ENCODE measurements at regions not wholly inside any gene's neighbourhood (a gene's known extent, or its start where the extent isn't known, plus 50 kb on each side); places are given as distances from the start of the nearest gene placed in this dataset.

DNA sequence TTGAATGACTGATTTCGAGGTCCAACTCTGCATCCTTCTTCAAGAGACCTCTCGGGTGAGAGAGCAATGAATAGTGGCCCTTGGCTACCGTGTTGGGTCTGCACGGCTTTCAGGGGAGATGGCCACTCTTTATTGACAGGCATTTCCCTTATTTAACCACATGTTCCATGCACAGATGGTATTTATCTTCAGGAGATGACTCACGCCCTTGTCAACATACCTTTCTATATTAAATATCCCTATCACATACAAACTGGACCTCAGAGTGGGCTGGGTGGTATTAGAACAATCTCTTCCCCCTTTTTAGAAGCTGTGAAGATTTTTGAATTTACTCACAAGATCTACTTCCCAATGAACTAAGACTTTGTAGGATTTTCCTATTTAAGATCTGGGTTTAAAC, 109.6 kb upstream of the CDC42EP3 start:
- H3K4me1 Mint-ChIP-seq (ENCODE audit: low read depth in 2 of 2): no peaks in the 10 kb centered on the region
- DNase-seq (ENCODE audit: low spot score): no peak
- H3K4me3 Mint-ChIP-seq: no peak overlapping the region
- H3K27ac Mint-ChIP-seq: no peak overlapping the region
- no peak for ATAC-seq
- H3K27me3 Mint-ChIP-seq: no peaks in the 10 kb centered on the region
- no peaks in the 10 kb centered on the region for H3K36me3 Mint-ChIP-seq
- H3K9me3 Mint-ChIP-seq: no peaks in the 10 kb centered on the region

DNA sequence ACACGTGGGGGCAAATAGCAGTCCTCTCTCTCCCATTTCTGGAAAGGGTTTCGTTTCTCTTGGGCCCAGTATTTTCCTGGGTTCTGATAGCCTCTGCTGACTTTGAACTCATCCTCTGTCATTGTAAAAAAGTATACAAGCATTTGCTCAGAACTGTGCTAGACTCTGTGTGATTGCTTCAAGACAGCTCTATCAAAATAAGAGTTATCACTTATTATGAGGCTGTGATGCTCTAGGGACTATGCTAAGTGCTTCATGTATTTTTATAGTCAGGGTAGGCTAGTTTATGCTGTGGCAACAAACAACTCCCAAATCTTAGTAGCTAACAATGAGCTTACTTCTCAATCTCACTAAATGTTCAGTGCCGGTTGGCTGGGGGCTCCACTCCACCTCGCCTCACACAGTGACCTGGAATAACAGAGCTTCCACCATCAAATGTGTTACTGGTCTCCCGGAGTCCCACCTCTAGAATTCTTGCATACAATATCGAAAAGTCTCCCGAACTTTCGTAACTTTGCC, 110.8 kb upstream of the CDC42EP3 start:
- H3K36me3 Mint-ChIP-seq: peaks cover 3% of the 10 kb centered on the region
- peaks cover 3% of the 10 kb centered on the region for H3K9me3 Mint-ChIP-seq

GRCh38 chr2:37782721-37783371, 111.4 kb upstream of the CDC42EP3 start:
- Mint-ChIP-seq H3K9me3 (peaks cover 6% of the 10 kb centered on the region), H3K4me1 (ENCODE audit: low read depth in 2 of 2) (no peaks in the 10 kb centered on the region), H3K36me3 (peaks cover 9% of the 10 kb centered on the region), H3K4me3 (no peak overlapping the region), H3K27me3 (no peaks in the 10 kb centered on the region), H3K27ac (no peak overlapping the region)
- no peak for DNase-seq (ENCODE audit: low spot score)
- no peak for ATAC-seq

More for the DNA sequence above, 110.8 kb upstream of the CDC42EP3 start:
- no peaks in the 10 kb centered on the region for H3K27me3 Mint-ChIP-seq
- DNase-seq (ENCODE audit: low spot score) (no peak), ATAC-seq (no peak)
- no peak overlapping the region for H3K27ac Mint-ChIP-seq
- no peak overlapping the region for H3K4me3 Mint-ChIP-seq
- no peaks in the 10 kb centered on the region for H3K4me1 Mint-ChIP-seq (ENCODE audit: low read depth in 2 of 2)

DNA sequence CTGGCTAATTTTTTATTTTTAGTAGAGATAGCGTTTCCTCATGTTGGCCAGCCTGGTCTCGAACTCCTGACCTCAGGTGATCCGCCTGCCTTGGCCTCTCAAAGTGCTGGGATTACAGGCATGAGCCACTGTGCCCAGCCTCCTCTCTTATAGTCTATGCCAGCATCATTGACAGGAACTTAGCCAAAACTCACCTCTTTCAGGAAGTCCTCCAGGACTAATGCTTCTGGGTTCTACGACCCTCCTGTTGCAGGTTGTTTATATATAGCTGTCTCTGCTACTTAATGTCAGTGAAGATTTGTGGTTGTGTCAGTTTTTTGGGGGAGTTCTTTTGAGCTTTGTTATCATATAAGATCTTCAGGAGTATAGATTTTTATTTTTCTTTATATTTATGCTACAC, 112.1 kb upstream of the CDC42EP3 start:
- H3K27me3 Mint-ChIP-seq: no peaks in the 10 kb centered on the region
- peaks cover 16% of the 10 kb centered on the region for H3K36me3 Mint-ChIP-seq
- ATAC-seq (no peak), DNase-seq (ENCODE audit: low spot score) (no peak)
- no peak overlapping the region for H3K27ac Mint-ChIP-seq
- H3K9me3 Mint-ChIP-seq: peaks cover 6% of the 10 kb centered on the region
- no peak overlapping the region for H3K4me3 Mint-ChIP-seq
- H3K4me1 Mint-ChIP-seq (ENCODE audit: low read depth in 2 of 2): no peaks in the 10 kb centered on the region

DNA sequence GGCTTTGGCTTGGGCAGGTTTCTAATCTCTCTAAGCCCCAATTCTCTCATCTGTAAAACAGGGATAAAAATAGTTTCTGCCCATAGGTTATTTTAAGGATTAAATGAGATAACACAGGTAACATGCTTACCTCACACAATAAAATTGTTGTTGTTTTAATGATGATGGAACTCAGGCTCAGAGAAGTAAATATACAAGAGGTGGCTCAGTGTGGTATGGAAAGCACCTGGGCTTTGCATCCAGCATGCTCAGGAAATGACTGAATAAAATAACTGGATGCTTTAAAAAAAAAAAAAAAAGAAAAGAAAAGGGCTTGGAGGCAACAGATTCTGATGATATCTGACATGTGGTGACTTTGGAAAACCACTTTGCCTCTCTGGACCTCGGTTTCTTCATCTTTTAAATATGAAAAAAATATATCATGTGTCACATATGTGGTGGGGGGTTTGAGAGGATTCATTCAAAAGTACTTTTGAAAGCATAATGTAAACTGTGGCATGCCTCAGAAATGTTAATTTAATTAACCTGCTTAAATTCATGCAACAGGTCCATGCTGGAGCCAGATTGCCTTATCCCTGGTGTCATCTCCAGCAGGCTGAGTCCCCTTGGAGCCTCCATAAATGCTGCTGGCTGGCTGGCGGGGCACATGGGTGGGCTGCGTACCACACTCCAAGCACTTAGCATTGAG, 112.8 kb upstream of the CDC42EP3 start:
- Mint-ChIP-seq H3K9me3 (peaks cover 8% of the 10 kb centered on the region), H3K27ac (no peak overlapping the region), H3K36me3 (peaks cover 23% of the 10 kb centered on the region), H3K4me3 (no peak overlapping the region), H3K27me3 (no peaks in the 10 kb centered on the region), H3K4me1 (ENCODE audit: low read depth in 2 of 2) (no peaks in the 10 kb centered on the region)
- ATAC-seq (no peak), DNase-seq (ENCODE audit: low spot score) (no peak)

- Mint-ChIP-seq H3K36me3 (peaks cover 28% of the 10 kb centered on the region), H3K27me3 (peaks cover 0 to 2% of the 10 kb centered on the region in 2 donors), H3K4me3 (no peak overlapping the region), H3K9me3 (peaks cover 8% of the 10 kb centered on the region), H3K4me1 (ENCODE audit: low read depth in 2 of 2) (no peaks in the 10 kb centered on the region), H3K27ac (no peak overlapping the region)
- ATAC-seq: no peak
- DNase-seq (ENCODE audit: low spot score): no peak
Measured at GRCh38 chr2:37784759-37785149, 113.3 kb upstream of the CDC42EP3 start.

DNA sequence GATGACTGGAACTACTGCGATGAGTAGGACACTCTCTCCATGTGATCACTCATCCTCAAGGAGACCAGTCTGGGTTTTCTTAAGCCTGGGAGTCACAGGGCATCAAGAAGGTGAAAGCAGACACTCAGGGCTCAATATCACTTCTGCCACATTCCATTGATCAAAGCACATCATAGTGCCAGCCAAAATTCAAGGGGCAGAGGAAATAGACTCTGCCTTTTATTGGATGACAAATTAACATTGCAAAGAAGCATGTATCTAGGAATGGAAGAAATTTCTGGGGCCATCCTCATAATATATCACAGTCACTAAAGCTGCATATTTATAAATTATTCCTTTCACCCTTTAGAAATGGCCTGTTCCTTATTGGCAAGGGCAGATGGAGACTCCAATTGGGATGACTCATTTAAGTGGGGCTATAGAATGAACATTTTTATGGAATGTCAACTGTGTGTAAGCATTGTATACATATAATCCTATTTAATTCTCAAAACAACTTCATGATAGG, 114.8 kb upstream of the CDC42EP3 start:
- Mint-ChIP-seq H3K4me1 (ENCODE audit: low read depth in 2 of 2) (no peaks in the 10 kb centered on the region), H3K27me3 (peaks cover 0 to 3% of the 10 kb centered on the region in 2 donors), H3K9me3 (peaks cover 10% of the 10 kb centered on the region), H3K36me3 (peaks cover 31% of the 10 kb centered on the region), H3K27ac (no peak overlapping the region), H3K4me3 (no peak overlapping the region)
- no peak for DNase-seq (ENCODE audit: low spot score)
- ATAC-seq: no peak

GRCh38 chr2:37786854-37787253, 115.4 kb upstream of the CDC42EP3 start:
- H3K27ac Mint-ChIP-seq: no peak overlapping the region

GRCh38 chr2:37788602-37789209, 117.3 kb upstream of the CDC42EP3 start:
- Mint-ChIP-seq H3K36me3 (peaks cover 31% of the 10 kb centered on the region), H3K27me3 (peaks cover 0 to 5% of the 10 kb centered on the region in 2 donors), H3K4me1 (ENCODE audit: low read depth in 2 of 2) (peaks cover 0 to 4% of the 10 kb centered on the region in 2 donors), H3K27ac (no peak overlapping the region), H3K9me3 (peaks cover 11% of the 10 kb centered on the region), H3K4me3 (no peak overlapping the region)
- DNase-seq (ENCODE audit: low spot score) (no peak), ATAC-seq (no peak)

More at GRCh38 chr2:37786854-37787253, 115.4 kb upstream of the CDC42EP3 start:
- DNase-seq (ENCODE audit: low spot score) (no peak), ATAC-seq (no peak)
- H3K9me3 Mint-ChIP-seq: peaks cover 11% of the 10 kb centered on the region
- H3K4me1 Mint-ChIP-seq (ENCODE audit: low read depth in 2 of 2): no peaks in the 10 kb centered on the region
- peaks cover 31% of the 10 kb centered on the region for H3K36me3 Mint-ChIP-seq
- no peak overlapping the region for H3K4me3 Mint-ChIP-seq
- H3K27me3 Mint-ChIP-seq: peaks cover 0 to 5% of the 10 kb centered on the region in 2 donors

- H3K36me3 Mint-ChIP-seq: peaks cover 31% of the 10 kb centered on the region
- no peak overlapping the region for H3K4me3 Mint-ChIP-seq
- H3K4me1 Mint-ChIP-seq (ENCODE audit: low read depth in 2 of 2): peaks cover 0 to 4% of the 10 kb centered on the region in 2 donors
- no peak for ATAC-seq
- H3K27ac Mint-ChIP-seq: no peak overlapping the region
- peaks cover 11% of the 10 kb centered on the region for H3K9me3 Mint-ChIP-seq
- no peak for DNase-seq (ENCODE audit: low spot score)
- peaks cover 0 to 5% of the 10 kb centered on the region in 2 donors for H3K27me3 Mint-ChIP-seq
Measured at GRCh38 chr2:37790019-37790418, 118.6 kb upstream of the CDC42EP3 start.

GRCh38 chr2:37790462-37790861, 119.0 kb upstream of the CDC42EP3 start:
- ATAC-seq: no peak
- Mint-ChIP-seq H3K4me3 (no peak overlapping the region), H3K27ac (no peak overlapping the region), H3K9me3 (peaks cover 11% of the 10 kb centered on the region), H3K36me3 (peaks cover 31% of the 10 kb centered on the region), H3K4me1 (ENCODE audit: low read depth in 2 of 2) (peaks cover 0 to 4% of the 10 kb centered on the region in 2 donors), H3K27me3 (peaks cover 0 to 5% of the 10 kb centered on the region in 2 donors)
- no peak for DNase-seq (ENCODE audit: low spot score)

DNA sequence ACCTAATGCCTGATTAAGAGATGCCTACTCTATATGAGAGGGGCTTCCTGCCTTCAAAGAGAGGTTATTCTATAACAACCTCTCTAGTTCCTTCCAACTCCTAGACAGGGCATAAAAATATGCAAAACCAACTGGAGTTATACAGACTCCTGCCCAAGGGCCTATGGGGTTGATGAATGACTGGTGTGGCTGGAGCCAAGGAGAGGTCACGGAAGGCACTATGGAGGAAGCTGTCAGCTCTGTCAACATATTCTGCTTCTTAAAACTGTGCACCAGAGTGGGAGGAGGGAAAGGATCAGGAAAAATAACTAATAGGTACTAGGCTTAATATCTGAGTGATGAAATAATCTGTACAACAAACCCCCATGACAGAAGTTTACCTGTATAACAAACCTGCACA, 120.9 kb upstream of the CDC42EP3 start:
- no peak for ATAC-seq
- DNase-seq (ENCODE audit: low spot score): no peak
- peaks cover 0 to 5% of the 10 kb centered on the region in 2 donors for H3K27me3 Mint-ChIP-seq
- peaks cover 26% of the 10 kb centered on the region for H3K36me3 Mint-ChIP-seq
- H3K9me3 Mint-ChIP-seq: peaks cover 7% of the 10 kb centered on the region
- no peak overlapping the region for H3K4me3 Mint-ChIP-seq
- no peak overlapping the region for H3K27ac Mint-ChIP-seq
- peaks cover 0 to 4% of the 10 kb centered on the region in 2 donors for H3K4me1 Mint-ChIP-seq (ENCODE audit: low read depth in 2 of 2)

DNA sequence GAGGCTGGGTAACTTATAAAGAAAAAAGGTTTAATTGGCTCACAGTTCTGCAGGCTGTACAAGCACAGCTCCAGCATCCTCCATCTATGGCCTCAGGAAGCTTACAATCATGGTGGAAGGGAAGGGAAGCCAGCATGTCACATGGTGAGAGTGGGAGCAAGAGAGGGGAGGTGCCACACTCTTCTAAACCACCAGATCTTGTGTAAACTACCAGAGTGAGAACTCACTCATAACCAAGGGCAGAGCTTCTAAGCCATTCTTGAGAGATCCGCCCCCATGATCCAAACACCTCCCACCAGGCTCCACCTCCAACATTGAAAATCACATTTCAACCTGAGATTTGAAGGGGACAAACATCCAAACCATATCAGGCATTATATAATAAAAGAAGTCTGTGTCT, 121.6 kb upstream of the CDC42EP3 start:
- Mint-ChIP-seq H3K9me3 (peaks cover 5% of the 10 kb centered on the region), H3K36me3 (peaks cover 20% of the 10 kb centered on the region), H3K4me3 (no peak overlapping the region), H3K27ac (no peak overlapping the region), H3K4me1 (ENCODE audit: low read depth in 2 of 2) (peaks cover 0 to 4% of the 10 kb centered on the region in 2 donors), H3K27me3 (peaks cover 0 to 5% of the 10 kb centered on the region in 2 donors)
- ATAC-seq (no peak), DNase-seq (ENCODE audit: low spot score) (no peak)

GRCh38 chr2:37794717-37795116, 123.3 kb upstream of the CDC42EP3 start:
- H3K4me1 Mint-ChIP-seq (ENCODE audit: low read depth in 2 of 2): peaks cover 0 to 4% of the 10 kb centered on the region in 2 donors
- H3K9me3 Mint-ChIP-seq: peaks cover 2% of the 10 kb centered on the region
- ATAC-seq (no peak), DNase-seq (ENCODE audit: low spot score) (no peak)
- H3K27me3 Mint-ChIP-seq: peaks cover 0 to 4% of the 10 kb centered on the region in 2 donors
- H3K27ac Mint-ChIP-seq: no peak overlapping the region
- no peak overlapping the region for H3K4me3 Mint-ChIP-seq
- peaks cover 3% of the 10 kb centered on the region for H3K36me3 Mint-ChIP-seq

All from natural killer cell treated with Interleukin-12 subunit alpha and Interleukin-12 subunit beta and Interleukin-15 and Interleukin-18, amount 100 ng/mL, for 72 hours (primary cell).